Tibial nerve (tissue), 3 donors: ENCODE measurements at regions not wholly inside any gene's neighbourhood (a gene's known extent, or its start where the extent isn't known, plus 50 kb on each side); places are given as distances from the start of the nearest gene placed in this dataset.

Source experiments
- CTCF ChIP-seq, 5 experiments: fragments of 200-600 bp in 3 of 5; fragments of 450-650 bp in 2 of 5; sonication (generic) in 3 of 5; IDR thresholded peaks; one replicate each; pipeline ENCODE4 v1.5.1; 2016 to 2019; ENCODE audit warnings: antibody characterized with exemption in 5 of 5, mild to moderate bottlenecking in 3 of 5, moderate library complexity in 2 of 5
- POLR2A ChIP-seq, 2 donors: fragments of 450-650 bp; IDR thresholded peaks; one replicate each; pipeline ENCODE4 v1.6.1; 2017; ENCODE audit warnings: antibody characterized with exemption in 2 of 2, mild to moderate bottlenecking in 2 of 2, moderate library complexity in 2 of 2

GRCh38 chr5:28557114-28557513 lies 1518.7 kb upstream of the CDH9 start:
- TF ChIP-seq CTCF (IDR thresholded peaks at IDR 0.05): no peak
- no peak for TF ChIP-seq POLR2A (IDR thresholded peaks at IDR 0.05)
